T-helper 2 cell treated with Interferon-gamma antibody and Interleukin-4, amounts not matched to agents 5 μg/mL and 100 μg/mL, for 36 hours (primary cell): ENCODE measurements at regions not wholly inside any gene's neighbourhood (a gene's known extent, or its start where the extent isn't known, plus 50 kb on each side); places are given as distances from the start of the nearest gene placed in this dataset.

ENCODE experiments used
- DNase-seq: peaks from one replicate; pipeline ENCODE4 v3.0.0; 2021; ENCODE audit warnings: low spot score
- H3K27ac Mint-ChIP-seq: one replicate; pipeline ENCODE4 v1.8.0; 2021; ENCODE audit warnings: mild to moderate bottlenecking, mixed read lengths
- H3K27me3 Mint-ChIP-seq: one replicate; pipeline ENCODE4 v1.8.0; 2021; ENCODE audit warnings: low read depth, mixed read lengths
- H3K36me3 Mint-ChIP-seq: one replicate; pipeline ENCODE4 v1.8.0; 2021; ENCODE audit warnings: low read depth, mixed read lengths
- H3K4me1 Mint-ChIP-seq: one replicate; pipeline ENCODE4 v1.8.0; 2021; ENCODE audit warnings: low read depth, mixed read lengths
- H3K4me3 Mint-ChIP-seq: one replicate; pipeline ENCODE4 v1.8.0; 2022; ENCODE audit warnings: mild to moderate bottlenecking, moderate library complexity, mixed read lengths
- H3K9me3 Mint-ChIP-seq: one replicate; pipeline ENCODE4 v1.8.0; 2021; ENCODE audit warnings: mixed read lengths

DNA sequence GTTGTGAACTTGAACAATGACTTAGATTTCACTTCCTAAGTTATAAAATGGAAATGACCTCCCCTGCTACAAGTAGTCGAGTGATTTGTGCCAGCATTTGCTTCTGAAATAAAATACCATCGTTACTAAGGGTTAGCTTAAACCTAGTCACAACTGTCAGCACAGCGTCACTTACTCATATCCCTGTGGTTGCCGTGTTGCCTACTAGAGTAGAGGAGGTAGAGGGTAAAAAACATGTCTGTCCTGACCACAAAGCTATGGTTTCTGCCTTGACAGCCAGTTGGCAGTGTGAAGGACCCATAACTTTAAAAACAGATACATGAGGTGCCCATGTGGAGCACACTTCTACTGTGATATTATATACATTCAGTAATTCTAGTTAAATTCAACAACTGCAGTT lies 234.2 kb upstream of the RGS6 start:
- H3K4me3 Mint-ChIP-seq = no peak overlapping the region
- peaks cover 72% of the 10 kb centered on the region for H3K4me1 Mint-ChIP-seq
- no peaks in the 10 kb centered on the region for H3K27me3 Mint-ChIP-seq
- peaks cover 61% of the 10 kb centered on the region for H3K36me3 Mint-ChIP-seq
- DNase-seq = no peak
- peaks cover 7% of the 10 kb centered on the region for H3K9me3 Mint-ChIP-seq
- H3K27ac Mint-ChIP-seq = no peak overlapping the region

DNA sequence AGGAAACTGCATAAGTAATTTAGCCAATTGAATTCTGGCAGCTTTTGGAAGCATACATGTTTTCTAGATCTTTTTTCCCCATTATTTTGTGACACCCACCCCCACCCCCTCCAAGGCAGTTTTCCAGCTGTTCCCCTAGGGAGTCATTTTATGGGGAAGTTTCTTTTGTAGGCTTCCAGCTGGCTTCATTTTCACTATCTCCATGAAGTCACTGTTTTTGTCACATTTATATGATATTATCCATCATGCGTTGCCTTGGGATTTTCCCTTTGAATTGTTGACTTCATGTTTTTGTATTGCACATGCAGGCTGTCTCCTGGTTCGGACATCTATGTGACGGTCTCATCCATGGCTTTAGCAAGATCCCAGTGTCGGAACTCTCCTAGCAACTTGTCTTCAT lies 233.6 kb upstream of the RGS6 start:
- Mint-ChIP-seq H3K27me3 (no peaks in the 10 kb centered on the region), H3K9me3 (peaks cover 7% of the 10 kb centered on the region), H3K4me1 (peaks cover 71% of the 10 kb centered on the region), H3K36me3 (peaks cover 66% of the 10 kb centered on the region), H3K4me3 (no peak overlapping the region), H3K27ac (no peak overlapping the region)
- no peak for DNase-seq

DNA sequence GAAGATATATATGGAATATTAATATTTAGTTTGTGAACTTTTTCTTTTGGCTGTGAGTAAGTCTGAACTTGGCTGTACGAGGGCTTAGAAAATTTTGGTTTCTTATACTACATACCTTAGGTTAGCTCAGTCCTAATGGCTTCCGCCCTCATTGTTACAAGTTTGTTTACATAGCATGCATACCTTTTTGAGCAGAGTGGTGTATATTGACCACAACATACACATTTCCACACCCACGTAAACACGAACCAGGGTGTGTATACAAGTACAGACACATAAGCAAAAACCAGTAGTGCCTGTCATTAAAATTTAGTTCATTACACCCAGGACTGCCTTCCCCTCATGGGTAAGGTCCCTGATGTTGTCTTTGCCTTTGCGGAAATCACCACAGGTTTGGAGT lies 230.2 kb upstream of the RGS6 start:
- no peak for DNase-seq
- Mint-ChIP-seq H3K4me1 (peaks cover 56% of the 10 kb centered on the region), H3K27ac (peak overlapping the region; percentile 90), H3K36me3 (peaks cover 54% of the 10 kb centered on the region), H3K27me3 (no peaks in the 10 kb centered on the region), H3K9me3 (peaks cover 7% of the 10 kb centered on the region), H3K4me3 (peak overlapping the region; percentile 74)

DNA sequence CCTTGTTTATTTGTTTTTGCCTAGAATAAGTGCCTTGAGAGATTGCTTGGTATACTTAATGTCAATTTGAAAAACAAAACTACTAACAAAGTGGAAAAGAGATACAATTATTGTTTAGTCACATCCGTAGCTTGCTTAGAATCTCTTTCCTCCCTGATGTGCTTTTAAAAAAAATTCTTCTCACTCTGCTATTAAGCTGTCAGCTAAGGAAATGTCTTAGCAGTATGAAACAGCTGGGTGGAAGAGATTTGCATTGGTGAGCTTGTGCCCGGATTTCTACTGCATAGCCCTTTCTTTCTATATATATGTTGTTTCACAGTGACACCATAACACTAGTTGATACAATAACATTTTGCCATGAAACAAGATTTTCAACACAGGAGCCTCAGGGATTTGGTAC lies 229.4 kb upstream of the RGS6 start:
- no peaks in the 10 kb centered on the region for H3K27me3 Mint-ChIP-seq
- peak overlapping the region; percentile 90 for H3K27ac Mint-ChIP-seq

DNA sequence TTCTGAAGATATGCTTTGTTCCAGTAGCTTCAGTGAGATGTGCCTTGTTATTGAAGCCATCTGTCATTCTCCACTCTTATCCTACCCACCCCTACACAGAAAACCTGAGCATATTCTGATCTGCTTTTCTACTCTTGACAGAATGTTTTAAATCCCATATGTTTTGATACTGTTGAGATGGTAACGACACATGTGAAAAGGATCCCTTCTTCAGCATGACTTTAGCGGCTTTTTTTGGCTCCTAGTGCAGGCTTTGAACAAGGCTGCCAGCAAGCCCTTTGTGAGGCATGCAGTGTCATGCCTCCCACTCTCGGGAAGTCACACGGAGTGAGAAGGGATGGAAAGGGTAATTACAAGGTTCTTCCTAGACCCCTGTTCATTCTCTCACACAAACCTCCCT lies 228.8 kb upstream of the RGS6 start:
- peaks cover 51% of the 10 kb centered on the region for H3K36me3 Mint-ChIP-seq
- peak overlapping the region; percentile 74 for H3K4me3 Mint-ChIP-seq
- H3K4me1 Mint-ChIP-seq = peaks cover 45% of the 10 kb centered on the region
- H3K27me3 Mint-ChIP-seq = no peaks in the 10 kb centered on the region
- peaks cover 7% of the 10 kb centered on the region for H3K9me3 Mint-ChIP-seq
- no peak for DNase-seq
- peak overlapping the region; percentile 31 for H3K27ac Mint-ChIP-seq

More for the DNA sequence above, 229.4 kb upstream of the RGS6 start:
- H3K4me3 Mint-ChIP-seq = peak overlapping the region; percentile 74
- no peak for DNase-seq
- H3K9me3 Mint-ChIP-seq = peaks cover 7% of the 10 kb centered on the region
- peaks cover 51% of the 10 kb centered on the region for H3K36me3 Mint-ChIP-seq
- peaks cover 50% of the 10 kb centered on the region for H3K4me1 Mint-ChIP-seq

DNA sequence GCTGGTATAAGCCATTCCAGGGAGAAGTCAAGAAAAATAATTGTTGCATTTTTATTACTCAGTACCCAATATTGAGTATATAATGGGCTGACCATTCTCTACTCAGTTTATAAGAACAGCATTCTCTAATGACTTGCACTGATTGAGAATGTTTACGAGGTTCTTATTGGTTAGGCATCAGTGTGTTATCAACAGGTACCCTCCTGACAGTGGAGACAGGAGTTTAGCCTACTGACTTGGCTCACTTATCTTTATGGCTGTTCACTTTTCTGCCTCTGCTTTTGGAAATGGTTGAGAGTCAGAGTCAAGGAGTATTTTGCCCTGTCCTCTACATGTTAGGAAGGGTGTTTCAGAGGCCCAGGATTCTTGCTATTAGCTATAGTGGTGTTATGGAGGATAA lies 228.0 kb upstream of the RGS6 start:
- no peak overlapping the region for H3K4me3 Mint-ChIP-seq
- peaks cover 50% of the 10 kb centered on the region for H3K36me3 Mint-ChIP-seq
- peaks cover 7% of the 10 kb centered on the region for H3K9me3 Mint-ChIP-seq
- H3K27ac Mint-ChIP-seq = no peak overlapping the region
- H3K27me3 Mint-ChIP-seq = no peaks in the 10 kb centered on the region
- H3K4me1 Mint-ChIP-seq = peaks cover 41% of the 10 kb centered on the region
- no peak for DNase-seq

DNA sequence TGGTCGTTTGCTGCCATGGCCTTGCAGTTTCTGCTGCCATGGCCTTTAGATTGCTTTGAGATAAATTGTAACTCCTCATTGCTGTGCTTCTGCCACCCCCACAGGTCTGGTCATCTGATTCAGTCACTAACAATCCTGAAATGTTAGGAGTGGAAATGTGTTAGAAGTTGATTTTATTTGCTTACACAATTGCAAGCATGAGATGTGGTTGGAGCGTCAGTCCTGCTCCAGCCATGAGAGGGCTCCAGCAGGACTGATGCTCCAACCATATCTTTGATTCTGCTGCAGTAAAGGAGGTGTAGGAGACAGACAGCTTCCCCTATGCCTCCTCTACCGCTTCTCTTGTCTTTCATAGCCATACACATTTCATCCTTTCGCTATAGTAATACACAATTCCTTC lies 226.8 kb upstream of the RGS6 start:
- H3K4me1 Mint-ChIP-seq = peaks cover 30% of the 10 kb centered on the region
- H3K36me3 Mint-ChIP-seq = peaks cover 49% of the 10 kb centered on the region
- no peaks in the 10 kb centered on the region for H3K27me3 Mint-ChIP-seq
- DNase-seq = no peak
- no peak overlapping the region for H3K4me3 Mint-ChIP-seq
- H3K9me3 Mint-ChIP-seq = peaks cover 5% of the 10 kb centered on the region
- no peak overlapping the region for H3K27ac Mint-ChIP-seq

DNA sequence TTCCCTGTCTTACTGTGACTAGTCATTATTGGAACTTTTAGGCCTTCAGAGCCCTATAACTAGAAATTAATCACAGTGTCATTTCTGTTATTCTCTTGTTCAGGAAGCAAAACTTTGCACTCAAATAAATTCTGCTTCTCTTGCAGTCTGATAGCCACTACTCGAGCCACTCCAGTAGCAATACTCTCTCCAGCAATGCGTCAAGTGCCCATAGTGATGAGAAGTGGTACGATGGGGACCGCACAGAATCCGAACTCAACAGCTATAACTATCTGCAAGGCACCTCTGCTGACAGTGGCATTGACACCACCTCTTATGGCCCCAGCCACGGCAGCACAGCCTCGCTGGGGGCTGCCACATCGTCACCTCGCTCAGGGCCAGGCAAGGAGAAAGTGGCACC lies 223.2 kb upstream of the RGS6 start:
- DNase-seq = no peak
- no peaks in the 10 kb centered on the region for H3K9me3 Mint-ChIP-seq
- H3K4me1 Mint-ChIP-seq = peaks cover 25% of the 10 kb centered on the region
- H3K36me3 Mint-ChIP-seq = peaks cover 49% of the 10 kb centered on the region
- no peak overlapping the region for H3K27ac Mint-ChIP-seq
- no peak overlapping the region for H3K4me3 Mint-ChIP-seq
- H3K27me3 Mint-ChIP-seq = no peaks in the 10 kb centered on the region

DNA sequence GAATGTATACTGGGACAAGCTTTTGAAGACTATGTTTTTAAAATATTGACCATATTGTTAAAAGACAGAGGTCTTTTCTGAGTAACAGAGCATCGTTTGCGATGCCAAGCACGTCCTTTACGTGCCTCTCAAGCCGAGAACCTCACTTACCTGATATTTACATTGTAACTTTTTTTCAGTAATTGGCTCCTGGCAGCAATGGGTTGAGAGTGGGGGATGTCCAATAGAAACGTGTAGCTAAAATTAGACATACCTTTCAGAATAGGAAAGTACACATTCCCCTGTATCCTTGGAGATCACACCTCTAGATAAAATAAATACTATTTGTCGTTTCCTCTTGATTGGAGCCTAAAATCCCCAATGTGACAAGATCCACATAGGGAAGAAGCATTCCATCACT lies 222.2 kb upstream of the RGS6 start:
- Mint-ChIP-seq H3K4me3 (no peak overlapping the region), H3K9me3 (no peaks in the 10 kb centered on the region), H3K27ac (no peak overlapping the region), H3K36me3 (peaks cover 48% of the 10 kb centered on the region), H3K27me3 (no peaks in the 10 kb centered on the region), H3K4me1 (peaks cover 25% of the 10 kb centered on the region)
- no peak for DNase-seq

DNA sequence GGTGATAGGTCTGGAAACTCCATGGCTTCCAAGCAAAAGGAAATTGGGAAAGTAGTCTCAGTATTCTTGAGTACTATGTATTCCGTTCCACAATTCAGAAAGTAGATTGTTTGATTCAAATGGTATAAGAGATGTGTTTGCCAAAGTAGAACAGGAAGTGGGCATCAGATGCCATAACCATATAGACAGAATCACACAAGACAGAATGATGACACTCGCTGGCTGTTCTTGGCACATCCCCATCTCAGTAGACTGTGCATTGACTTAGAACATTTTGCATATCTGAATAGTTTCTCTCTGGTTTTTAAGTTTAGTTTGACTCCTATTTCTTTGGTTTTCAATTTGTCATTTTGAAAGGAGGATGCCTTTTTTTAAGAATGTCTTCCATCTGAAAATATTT lies 221.1 kb upstream of the RGS6 start:
- peaks cover 25% of the 10 kb centered on the region for H3K4me1 Mint-ChIP-seq
- H3K4me3 Mint-ChIP-seq = peak overlapping the region; percentile 15
- H3K9me3 Mint-ChIP-seq = no peaks in the 10 kb centered on the region
- DNase-seq = no peak
- peak overlapping the region; percentile 51 for H3K27ac Mint-ChIP-seq
- H3K36me3 Mint-ChIP-seq = peaks cover 48% of the 10 kb centered on the region
- no peaks in the 10 kb centered on the region for H3K27me3 Mint-ChIP-seq

DNA sequence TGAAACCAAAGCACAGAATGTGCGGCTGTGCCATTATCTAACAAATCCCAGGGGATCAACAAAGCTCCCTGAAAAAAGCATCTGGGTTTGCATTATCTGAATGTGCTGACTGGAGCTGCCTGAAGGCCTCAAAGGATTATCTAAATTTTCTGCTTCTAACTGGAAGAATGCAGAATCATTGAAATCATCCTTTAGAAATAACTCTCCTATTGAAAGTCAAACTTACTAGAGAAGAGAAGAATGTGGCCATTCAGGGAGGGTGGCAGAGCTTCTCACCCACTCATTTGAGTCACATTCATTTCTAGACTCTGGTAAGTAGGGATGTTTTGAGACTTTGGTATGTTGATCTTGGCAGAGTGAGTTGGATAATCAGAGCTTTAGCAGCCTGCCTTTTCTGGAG lies 220.6 kb upstream of the RGS6 start:
- Mint-ChIP-seq H3K9me3 (no peaks in the 10 kb centered on the region), H3K27ac (no peak overlapping the region), H3K4me3 (no peak overlapping the region), H3K27me3 (no peaks in the 10 kb centered on the region), H3K36me3 (peaks cover 48% of the 10 kb centered on the region), H3K4me1 (peaks cover 25% of the 10 kb centered on the region)
- no peak for DNase-seq

DNA sequence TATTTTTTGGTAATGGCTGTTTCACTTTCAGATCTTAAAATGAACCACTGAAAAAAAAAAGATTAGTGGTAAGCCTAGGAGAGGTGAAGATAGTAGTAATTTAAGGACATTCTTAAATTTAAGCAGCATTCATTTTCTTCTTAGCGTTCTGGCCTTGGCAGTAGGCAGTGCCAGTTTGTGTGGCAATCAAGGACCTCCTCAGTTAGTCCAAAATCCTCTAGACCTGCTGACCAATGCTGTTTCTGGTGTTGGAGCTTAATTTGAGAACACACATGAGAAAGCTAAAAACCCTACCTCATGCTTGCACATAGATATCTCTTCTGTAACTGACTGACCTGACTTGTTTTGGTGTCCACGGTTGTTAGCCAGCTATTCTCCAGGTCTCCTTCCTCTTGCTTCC lies 219.8 kb upstream of the RGS6 start:
- Mint-ChIP-seq H3K4me3 (no peak overlapping the region), H3K4me1 (peaks cover 25% of the 10 kb centered on the region), H3K27me3 (no peaks in the 10 kb centered on the region), H3K27ac (no peak overlapping the region), H3K9me3 (no peaks in the 10 kb centered on the region), H3K36me3 (peaks cover 48% of the 10 kb centered on the region)
- no peak for DNase-seq

DNA sequence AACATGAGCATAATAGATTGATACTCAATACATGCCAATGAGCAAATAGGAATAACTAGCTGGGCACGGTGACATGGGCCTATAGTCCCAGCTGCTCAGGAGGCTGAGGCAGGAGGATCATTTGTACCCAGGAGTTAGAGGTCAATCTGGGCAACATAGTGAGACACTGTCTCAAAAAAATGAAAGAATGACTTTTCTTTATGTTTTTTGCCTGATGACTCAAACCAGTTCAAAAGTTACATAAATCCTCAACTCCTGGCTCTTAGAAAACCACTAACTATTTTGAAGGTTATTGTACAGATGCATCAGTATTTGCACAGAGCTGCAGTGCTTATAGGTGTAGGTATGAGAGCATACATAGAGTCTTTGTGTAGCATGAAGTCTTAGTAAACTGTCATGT lies 219.2 kb upstream of the RGS6 start:
- no peak overlapping the region for H3K27ac Mint-ChIP-seq

DNA sequence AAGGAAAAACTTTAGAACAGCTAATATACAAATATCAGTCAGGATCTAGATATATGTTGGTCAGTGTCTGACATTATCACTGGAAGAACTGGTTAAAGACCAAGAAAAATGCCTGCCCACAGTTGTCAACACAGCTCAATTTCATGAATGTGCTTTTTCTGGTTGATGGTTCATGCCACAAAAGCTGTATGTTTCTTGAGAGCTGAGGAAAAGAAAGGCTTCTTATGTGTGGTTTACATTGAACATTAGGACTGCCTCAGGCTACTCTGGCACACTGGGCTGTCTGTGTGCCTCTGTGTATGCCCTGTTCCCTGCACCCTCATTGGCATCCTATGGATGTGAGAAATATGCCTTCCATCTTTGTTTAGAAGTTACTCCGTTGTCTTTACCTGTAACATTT lies 218.8 kb upstream of the RGS6 start:
- Mint-ChIP-seq H3K9me3 (no peaks in the 10 kb centered on the region), H3K27me3 (no peaks in the 10 kb centered on the region), H3K4me3 (no peak overlapping the region), H3K27ac (no peak overlapping the region), H3K36me3 (peaks cover 52% of the 10 kb centered on the region), H3K4me1 (peaks cover 25% of the 10 kb centered on the region)
- DNase-seq = no peak

More for the DNA sequence above, 219.2 kb upstream of the RGS6 start:
- DNase-seq = no peak
- Mint-ChIP-seq H3K9me3 (no peaks in the 10 kb centered on the region), H3K4me3 (no peak overlapping the region), H3K27me3 (no peaks in the 10 kb centered on the region), H3K36me3 (peaks cover 52% of the 10 kb centered on the region), H3K4me1 (peaks cover 25% of the 10 kb centered on the region)

DNA sequence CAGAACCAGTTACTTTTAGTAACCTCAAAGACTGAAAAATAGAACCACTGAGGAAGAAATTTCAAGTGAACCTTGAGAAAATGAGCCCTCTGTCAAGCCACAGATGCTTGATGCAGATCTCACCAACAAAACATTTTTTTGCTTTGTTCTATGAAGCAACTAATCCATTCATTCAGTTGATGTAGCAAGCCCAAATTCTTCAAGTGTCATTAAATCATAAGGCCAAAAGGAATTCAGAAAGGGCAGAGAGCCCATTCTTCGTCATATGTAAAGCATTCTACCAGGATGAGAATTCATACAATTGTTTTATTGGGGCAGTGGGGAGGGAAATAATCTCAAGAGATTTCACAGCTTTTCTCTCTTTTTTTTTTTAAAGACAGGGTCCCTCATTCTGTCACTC lies 218.0 kb upstream of the RGS6 start:
- H3K27me3 Mint-ChIP-seq = no peaks in the 10 kb centered on the region
- peaks cover 25% of the 10 kb centered on the region for H3K4me1 Mint-ChIP-seq
- H3K9me3 Mint-ChIP-seq = no peaks in the 10 kb centered on the region
- peaks cover 51% of the 10 kb centered on the region for H3K36me3 Mint-ChIP-seq
- no peak overlapping the region for H3K4me3 Mint-ChIP-seq
- H3K27ac Mint-ChIP-seq = no peak overlapping the region
- DNase-seq = no peak
